ENCODE measurements at regions not wholly inside any gene's neighbourhood (a gene's known extent, or its start where the extent isn't known, plus 50 kb on each side); places are given as distances from the start of the nearest gene placed in this dataset.

DNA sequence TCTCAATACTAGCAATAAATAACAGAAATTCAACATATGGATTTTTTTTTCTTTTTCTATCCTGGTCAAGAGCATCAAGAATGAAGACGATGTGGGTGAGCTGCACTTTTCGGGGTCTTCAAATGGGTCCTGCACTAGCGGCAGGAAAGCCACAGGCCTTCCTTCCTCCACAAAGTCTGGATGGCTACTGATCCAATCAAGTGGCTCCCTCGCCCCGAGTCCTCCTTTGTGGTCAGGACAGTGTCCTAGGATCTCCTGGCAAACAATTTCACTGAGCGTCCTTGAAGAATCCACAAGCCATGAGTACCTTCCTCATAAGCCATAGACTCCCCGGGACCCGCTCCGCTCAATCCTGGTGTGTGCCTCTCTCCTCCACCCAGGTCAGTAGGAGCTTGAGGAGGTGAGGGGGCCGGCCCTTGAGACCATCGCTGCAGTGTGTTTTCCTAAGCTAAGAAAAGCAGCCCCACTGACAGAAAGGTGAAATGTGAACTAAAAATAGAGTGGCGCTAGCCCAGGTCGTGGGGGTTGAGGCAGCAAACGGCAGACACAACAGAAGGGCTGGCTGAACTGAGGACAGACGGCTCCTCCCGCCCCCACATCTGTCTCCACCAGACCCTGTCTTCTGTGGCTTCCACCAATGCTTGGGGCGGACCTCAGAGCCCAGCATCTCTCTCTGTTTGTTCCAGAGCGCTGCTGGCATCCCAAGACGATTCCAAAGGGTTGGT, 202.3 kb downstream of the HERPUD2 start:
- TF ChIP-seq FOXP2 (optimal IDR thresholded peaks at IDR 0.05; ENCODE audit: borderline replicate concordance, extremely low read depth, extremely low read length, insufficient read depth) (no peak), SIN3A (IDR thresholded peaks at IDR 0.05; ENCODE audit: borderline replicate concordance, insufficient read depth, low read length) (no peak)
- TF ChIP-seq, protein P1, sequence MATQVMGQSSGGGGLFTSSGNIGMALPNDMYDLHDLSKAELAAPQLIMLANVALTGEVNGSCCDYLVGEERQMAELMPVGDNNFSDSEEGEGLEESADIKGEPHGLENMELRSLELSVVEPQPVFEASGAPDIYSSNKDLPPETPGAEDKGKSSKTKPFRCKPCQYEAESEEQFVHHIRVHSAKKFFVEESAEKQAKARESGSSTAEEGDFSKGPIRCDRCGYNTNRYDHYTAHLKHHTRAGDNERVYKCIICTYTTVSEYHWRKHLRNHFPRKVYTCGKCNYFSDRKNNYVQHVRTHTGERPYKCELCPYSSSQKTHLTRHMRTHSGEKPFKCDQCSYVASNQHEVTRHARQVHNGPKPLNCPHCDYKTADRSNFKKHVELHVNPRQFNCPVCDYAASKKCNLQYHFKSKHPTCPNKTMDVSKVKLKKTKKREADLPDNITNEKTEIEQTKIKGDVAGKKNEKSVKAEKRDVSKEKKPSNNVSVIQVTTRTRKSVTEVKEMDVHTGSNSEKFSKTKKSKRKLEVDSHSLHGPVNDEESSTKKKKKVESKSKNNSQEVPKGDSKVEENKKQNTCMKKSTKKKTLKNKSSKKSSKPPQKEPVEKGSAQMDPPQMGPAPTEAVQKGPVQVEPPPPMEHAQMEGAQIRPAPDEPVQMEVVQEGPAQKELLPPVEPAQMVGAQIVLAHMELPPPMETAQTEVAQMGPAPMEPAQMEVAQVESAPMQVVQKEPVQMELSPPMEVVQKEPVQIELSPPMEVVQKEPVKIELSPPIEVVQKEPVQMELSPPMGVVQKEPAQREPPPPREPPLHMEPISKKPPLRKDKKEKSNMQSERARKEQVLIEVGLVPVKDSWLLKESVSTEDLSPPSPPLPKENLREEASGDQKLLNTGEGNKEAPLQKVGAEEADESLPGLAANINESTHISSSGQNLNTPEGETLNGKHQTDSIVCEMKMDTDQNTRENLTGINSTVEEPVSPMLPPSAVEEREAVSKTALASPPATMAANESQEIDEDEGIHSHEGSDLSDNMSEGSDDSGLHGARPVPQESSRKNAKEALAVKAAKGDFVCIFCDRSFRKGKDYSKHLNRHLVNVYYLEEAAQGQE (IDR thresholded peaks at IDR 0.05; ENCODE audit: insufficient read depth in 1 of 2, low read depth in 2 of 2, low read length in 2 of 2), result no peak
